ENCODE measurements at regions not wholly inside any gene's neighbourhood (a gene's known extent, or its start where the extent isn't known, plus 50 kb on each side); places are given as distances from the start of the nearest gene placed in this dataset.
"Not testable (repeated sequence)": the region's sequence is repeated elsewhere in the genome, so short reads cannot be mapped to it uniquely, and the experiment has no call there.

DNA sequence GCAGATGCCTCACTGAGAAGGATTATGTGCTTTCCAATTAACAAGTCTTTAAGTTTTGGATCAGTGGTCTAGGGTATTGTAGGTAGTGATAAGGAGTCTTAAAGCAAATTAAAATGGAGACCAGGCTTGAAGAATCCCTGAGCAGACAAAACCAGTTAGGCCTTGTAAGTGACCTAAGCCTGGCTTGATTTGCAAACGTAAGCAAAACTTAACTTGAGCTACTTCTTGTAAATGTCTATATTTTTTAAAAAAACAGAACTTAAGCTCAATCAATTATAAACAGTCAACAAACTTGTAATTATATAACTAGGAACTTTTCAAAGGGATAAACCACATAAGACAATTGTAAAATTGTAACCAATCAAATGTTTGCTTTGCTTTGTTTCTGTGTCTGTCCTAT is 72.7 kb upstream of the NALF2 start:
- DNase-seq: no peak

DNA sequence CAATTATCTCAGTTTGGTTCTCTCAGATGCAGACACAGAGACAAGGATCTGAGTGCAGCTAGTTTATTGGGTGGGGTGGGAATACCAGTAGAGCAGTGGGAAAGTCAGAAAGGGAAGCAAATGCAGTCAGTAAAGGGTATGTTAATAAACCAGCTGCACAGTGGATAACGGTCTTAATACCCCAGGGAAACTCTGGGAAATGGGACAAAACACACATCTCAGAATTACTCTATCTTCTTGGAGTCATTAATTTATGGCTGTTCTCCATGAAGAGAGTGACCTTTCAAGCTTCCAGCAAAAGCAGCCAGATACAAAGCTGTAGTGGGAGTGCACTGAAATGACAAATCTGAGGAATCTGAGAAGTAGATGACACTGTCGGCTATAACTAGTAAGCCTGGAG is 73.3 kb upstream of the NALF2 start:
- no peak for DNase-seq

- DNase-seq: no peak
These were observed 74.6 kb upstream of the NALF2 start for GRCh38 chrX:69429339-69430015.

GRCh38 chrX:69428216-69428615 is 75.9 kb upstream of the NALF2 start:
- no peak for DNase-seq

- DNase-seq: no peak
These were observed 79.2 kb upstream of the NALF2 start for GRCh38 chrX:69424910-69425309.

DNA sequence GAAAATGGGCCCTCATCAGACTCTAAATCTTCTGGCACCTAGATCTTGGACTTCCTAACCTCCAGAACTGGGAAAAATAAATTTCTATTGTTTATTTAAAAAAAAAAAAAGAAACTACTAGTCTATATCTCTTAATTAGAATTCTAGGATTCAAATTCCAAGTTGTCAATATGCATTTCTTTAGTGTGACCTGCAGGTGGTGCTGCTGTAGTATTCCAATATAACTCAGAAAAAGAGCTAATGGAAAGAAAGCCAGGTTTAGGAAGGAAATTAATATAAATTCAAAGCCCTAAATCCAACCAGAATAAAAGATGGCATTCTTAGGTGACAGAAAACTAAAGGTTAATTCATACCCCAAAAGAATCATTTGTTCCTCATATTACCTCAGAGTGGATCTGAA is 80.0 kb upstream of the NALF2 start:
- peak; percentile 0 for DNase-seq

DNA sequence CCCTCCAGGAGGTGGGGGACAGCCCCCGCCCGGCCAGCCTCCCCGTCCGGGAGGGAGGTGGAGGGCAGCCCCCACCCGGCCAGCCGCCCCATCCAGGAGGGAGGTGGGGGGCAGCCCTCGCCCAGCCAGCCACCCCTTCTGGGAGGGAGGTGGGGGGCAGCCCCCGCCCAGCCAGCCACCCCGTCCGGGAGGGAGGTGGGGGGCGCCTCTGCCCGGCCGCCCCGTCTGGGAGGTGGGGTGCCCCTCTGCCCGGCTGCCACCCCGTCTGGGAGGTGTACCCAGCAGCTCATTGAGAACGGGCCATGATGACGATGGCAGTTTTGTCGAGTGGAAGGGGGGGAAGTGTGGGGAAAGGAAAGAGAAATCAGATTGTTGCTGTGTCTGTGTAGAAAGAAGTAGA is 81.9 kb upstream of the NALF2 start:
- not testable (repeated sequence) for DNase-seq

DNA sequence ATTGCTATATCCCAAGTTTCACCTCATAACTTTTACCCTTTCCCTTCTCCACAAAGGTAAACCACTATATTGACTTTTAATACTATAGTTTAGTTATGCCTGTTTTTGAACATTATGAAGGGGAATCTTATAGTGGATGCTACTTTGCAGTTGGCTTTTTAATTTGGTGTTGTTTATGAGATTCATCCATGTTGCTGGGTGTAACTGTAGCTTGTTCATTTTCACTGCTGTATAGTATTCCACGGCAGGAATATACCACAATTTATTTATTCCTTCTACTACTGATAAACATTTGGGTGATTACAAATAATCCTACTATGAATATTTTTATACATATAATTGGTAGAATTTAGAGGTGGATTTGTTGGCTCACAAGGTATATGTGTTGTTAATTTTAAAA is 88.4 kb upstream of the NALF2 start:
- DNase-seq: no peak

- DNase-seq: no peak
These were observed 91.5 kb upstream of the NALF2 start for GRCh38 chrX:69412661-69413060.

DNA sequence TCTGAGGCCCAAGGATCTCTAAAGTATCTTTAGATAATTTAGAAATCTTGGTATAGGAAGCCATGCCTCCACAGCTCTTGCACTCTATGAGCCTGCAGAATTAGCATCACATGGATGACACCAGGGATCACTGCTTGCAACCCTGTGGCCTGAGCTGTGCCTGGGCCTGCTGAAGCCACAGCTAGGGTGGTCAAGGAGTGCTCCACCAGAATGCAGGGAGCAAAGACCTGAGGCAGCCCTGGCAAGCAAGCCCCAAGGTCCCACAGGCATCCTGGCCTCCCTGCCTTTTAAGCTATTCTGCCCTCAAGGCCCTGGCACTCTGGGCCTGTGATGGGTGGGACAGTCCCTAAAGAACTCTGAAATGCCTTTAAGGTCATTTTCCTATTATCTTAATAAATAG is 105.2 kb upstream of the NALF2 start:
- no peak for DNase-seq

- no peak for DNase-seq
These were observed 107.2 kb upstream of the NALF2 start for GRCh38 chrX:69396916-69397315.

DNA sequence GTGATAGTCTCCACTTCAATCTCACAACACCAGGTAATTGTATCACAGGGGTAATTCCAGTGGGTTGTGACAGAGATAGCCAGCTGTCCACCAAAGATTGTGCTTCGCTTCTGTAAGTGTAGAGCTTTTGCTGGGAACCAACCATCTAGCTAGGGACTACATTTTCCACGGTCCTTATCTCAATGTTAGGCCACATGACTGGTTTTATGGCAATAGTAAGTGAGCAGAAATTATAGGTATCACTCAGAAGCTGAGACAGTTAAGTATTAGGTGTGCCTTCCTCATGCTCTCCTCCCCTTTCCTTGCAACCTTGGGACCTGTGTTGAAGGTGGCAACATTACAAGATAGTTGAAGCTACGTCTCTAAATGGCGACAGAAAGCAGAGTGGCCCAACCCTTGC is 108.8 kb upstream of the NALF2 start:
- DNase-seq: no peak

DNA sequence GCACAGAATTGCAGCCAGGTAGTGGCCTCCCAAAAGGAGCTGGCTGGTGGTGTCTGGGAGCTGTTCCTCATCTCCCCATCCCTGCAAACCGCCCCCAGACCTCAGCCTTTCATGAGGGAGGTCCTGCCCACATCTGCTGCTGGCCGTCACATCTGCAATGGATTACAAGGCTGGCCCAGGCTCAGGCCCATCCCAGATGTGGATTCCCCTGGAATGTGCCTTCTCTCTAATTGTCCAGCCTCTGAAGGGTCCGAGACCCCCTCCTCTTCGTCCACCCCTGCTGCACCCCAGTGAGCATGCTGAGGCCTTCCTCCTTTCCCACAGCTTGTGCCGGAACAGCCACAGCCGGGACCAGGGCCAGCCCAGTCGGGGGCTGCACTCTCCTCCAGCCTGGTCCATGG is 115.0 kb upstream of the NALF2 start:
- DNase-seq: no peak

- DNase-seq: no peak
These were observed 115.6 kb upstream of the NALF2 start for GRCh38 chrX:69388526-69388925.

DNA sequence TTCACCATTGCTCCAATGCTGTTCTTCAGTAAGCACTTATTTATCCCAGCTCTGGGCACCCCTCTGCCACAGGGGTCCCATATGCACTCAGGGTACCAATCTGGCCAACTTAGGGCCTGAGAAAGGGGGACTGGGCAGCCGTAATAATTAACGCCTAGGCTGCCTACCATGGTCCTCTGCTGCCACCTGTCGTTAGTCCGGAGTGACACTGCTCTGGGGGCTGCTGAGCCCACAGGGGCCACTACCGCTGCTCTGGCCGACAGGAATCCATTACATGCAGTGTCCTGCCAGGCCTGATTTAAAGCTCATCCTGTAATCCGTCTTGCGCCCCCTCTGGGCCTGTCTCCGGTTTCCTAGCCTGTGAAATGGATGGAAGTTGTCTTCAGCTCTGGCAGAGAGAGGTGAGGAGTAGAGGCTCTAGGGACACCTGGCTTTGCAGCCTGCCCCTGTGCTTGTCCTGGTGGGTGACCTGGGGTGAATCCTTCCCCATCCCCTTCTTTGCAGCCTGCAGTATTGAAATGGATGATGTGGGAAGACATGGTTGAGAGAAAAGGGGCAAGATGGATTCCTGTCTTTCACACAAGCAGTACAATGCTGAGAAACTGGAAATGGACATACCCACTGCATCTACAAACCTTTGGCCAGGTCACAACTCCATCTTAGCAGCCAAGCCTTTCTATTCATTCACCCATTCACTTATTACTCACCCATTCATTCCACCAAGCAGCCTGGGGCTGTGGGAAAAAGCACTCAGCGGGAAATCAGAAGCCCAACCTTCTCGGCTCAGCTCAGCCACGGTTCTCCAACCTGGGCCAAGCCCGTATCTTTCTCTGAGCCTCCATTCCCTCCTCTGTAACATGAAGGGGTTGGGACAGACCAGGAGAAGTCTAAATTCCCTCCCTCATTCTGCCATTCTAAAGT is 116.3 kb upstream of the NALF2 start:
- peak; percentile 44 for DNase-seq

DNA sequence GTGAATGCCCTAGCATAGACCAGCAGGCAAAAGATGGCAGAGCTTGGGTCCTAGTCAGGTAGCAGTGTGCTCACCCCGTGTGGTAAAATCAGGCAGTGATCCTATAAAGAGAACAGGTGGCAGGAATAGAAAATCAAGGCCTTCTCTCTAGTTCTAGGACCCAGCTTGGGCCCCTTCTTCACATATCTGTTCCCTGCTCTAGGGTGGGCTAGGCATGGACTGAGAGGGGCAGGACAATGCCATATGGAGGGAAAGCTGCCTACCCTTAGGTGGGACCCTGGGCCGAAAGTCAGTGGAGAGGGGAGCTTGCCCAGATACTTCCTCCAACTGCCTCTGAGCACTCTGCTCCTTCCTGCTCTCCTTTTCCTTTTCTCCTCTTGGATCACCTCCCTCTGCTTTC is 117.4 kb upstream of the NALF2 start:
- no peak for DNase-seq

GRCh38 chrX:69379412-69379811 is 124.7 kb upstream of the NALF2 start:
- no peak for DNase-seq

- DNase-seq: no peak
These were observed 129.6 kb upstream of the NALF2 start for GRCh38 chrX:69374569-69374968.

DNA sequence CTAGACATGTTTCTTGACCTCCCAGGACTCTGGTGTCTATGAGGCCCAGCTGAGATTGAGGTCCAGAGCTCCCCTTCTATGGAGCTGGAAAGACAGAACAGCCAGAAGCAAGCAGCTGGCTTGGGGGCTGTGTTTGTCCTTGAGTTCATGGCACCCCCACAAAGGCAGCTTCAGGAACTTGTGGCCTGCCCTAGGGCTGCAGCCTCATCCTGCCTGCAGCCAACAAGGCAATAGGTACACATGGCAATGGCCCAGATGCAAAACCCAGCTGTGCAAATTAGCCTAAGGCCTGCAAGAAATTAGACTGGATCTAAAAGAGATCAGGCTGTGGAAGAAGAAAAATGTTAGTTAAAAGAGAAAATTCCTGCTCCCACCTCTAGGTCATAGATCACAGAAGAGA is 131.7 kb upstream of the NALF2 start:
- DNase-seq: no peak

GRCh38 chrX:69371159-69371558 is 133.0 kb upstream of the NALF2 start:
- DNase-seq: no peak

DNA sequence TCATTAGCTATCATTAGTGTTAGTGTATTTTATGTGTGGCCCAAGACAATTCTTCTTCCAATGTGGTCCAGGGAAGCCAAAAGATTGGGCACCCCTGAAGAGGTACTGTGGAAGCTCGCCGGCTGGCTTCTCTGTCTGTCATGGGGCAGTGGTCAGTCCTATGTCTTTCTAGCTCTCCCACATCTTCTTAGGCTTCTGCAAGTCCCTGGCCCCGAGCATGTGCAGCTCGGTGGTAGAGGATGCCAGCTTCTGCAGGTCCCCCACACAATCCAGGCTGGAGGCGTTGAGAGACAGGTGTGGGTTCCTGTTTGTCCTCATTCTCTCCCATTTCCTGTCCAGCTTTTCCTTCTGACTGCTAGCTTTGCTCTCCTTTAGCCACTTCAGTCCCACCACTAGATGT is 134.1 kb upstream of the NALF2 start:
- DNase-seq: no peak

- DNase-seq: no peak
These were observed 137.9 kb upstream of the NALF2 start for GRCh38 chrX:69366183-69366582.

DNA sequence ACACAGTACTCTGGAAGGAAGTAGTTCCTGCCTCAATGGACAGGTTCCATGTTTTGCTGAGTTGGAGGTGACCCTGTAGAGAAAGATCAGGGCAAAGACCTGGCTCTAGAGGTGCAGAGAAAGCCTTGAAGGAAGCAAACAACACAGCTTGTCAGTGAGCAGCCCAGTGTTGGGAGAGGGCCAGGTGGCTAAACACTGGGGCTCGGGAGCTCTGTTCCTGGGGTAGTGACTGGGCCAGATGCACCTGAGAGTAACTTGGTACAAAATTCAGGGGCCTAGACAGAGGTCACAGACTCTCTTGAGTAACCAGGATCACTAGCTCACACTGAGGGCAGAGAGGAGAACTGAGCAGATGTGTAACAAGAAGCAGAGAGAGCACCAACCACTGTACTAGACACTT is 138.4 kb upstream of the NALF2 start:
- no peak for DNase-seq

GRCh38 chrX:69365349-69365748 is 138.8 kb upstream of the NALF2 start:
- no peak for DNase-seq

DNA sequence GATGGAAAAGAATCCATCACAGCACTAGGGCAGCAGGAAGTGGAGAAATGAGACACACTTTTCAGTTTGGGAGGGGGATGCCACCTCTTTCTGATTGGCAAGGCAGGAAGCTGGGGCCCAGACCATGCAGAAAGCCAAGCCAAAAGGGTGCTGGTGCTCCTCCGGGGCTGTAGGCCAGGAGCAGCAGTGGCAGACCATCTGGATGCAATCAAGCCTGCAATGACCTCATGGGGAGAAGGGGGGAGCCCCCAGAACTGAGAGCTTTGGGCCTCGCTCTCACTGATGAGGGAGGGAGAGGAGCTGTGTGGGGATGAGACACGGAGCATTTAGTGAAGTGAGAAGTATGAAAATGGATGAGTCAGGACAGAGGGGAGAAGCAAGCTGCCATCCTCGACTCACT is 141.3 kb upstream of the NALF2 start:
- peak; percentile 88 for DNase-seq
